Heart left ventricle (tissue), 16 donors: ENCODE measurements at regions not wholly inside any gene's neighbourhood (a gene's known extent, or its start where the extent isn't known, plus 50 kb on each side); places are given as distances from the start of the nearest gene placed in this dataset.

Experiments used
- ATAC-seq, 4 donors: fragments of 200-7000 bp; cut with Tn5 transposase; one replicate each; pipeline ENCODE4 v1.9.1; 2020 to 2022; ENCODE audit warnings: moderate library complexity in 4 of 4, mild to moderate bottlenecking in 3 of 4, moderate number of reproducible peaks in 1 of 4
- DNase-seq, 5 donors: peaks; one replicate each; pipeline ENCODE4 v3.0.0-alpha.2; 2020
- H3K27ac ChIP-seq, 12 donors: fragments of 200-600 bp; sonication (generic) in 4 of 12; one replicate each; pipeline versions ENCODE4 v1.5.0 to v1.8.0; 2016 to 2022; ENCODE audit warnings: mild to moderate bottlenecking in 2 of 12
- H3K27me3 ChIP-seq, 9 donors: fragments of 200-600 bp; sonication (generic) in 2 of 9; one replicate each; pipeline versions ENCODE4 v1.5.1 to v1.8.0; 2016 to 2022; ENCODE audit warnings: mild to moderate bottlenecking in 3 of 9
- H3K36me3 ChIP-seq, 9 donors: fragments of 200-600 bp; sonication (generic) in 2 of 9; one replicate each; pipeline versions ENCODE4 v1.5.0 to v1.8.0; 2018 to 2022; ENCODE audit warnings: mild to moderate bottlenecking in 2 of 9
- H3K4me1 ChIP-seq, 12 donors: fragments of 200-600 bp; sonication (generic) in 4 of 12; one replicate each; pipeline versions ENCODE4 v1.5.0 to v1.8.0; 2016 to 2022; ENCODE audit warnings: mild to moderate bottlenecking in 3 of 12
- H3K4me3 ChIP-seq, 12 donors: fragments of 200-600 bp; sonication (generic) in 4 of 12; one replicate each; pipeline versions ENCODE4 v1.5.0 to v1.8.0; 2017 to 2022; ENCODE audit warnings: mild to moderate bottlenecking in 9 of 12, moderate library complexity in 4 of 12
- H3K9me3 ChIP-seq, 12 donors: fragments of 200-600 bp; sonication (generic) in 4 of 12; one replicate each; pipeline versions ENCODE4 v1.5.0 to v1.8.0; 2016 to 2022; ENCODE audit warnings: mild to moderate bottlenecking in 1 of 12
- CTCF ChIP-seq, 12 donors: fragments of 200-600 bp; sonication (generic) in 4 of 12; IDR thresholded peaks; one replicate each; pipeline versions ENCODE4 v1.5.0 to v1.8.0; 2018 to 2022; ENCODE audit warnings: antibody characterized with exemption in 12 of 12, mild to moderate bottlenecking in 5 of 12
- POLR2A ChIP-seq, 2 donors: fragments of 450-650 bp; IDR thresholded peaks; one replicate each; pipeline ENCODE4 v1.6.1; 2017; ENCODE audit warnings: antibody characterized with exemption in 2 of 2, mild to moderate bottlenecking in 2 of 2, moderate library complexity in 2 of 2
- WGBS, 4 donors: extraction: QIAGEN DNeasy Blood & Tissue Kit in 2 of 4; methylation state at CpG; one replicate each; pipeline versions ENCODE4 v1.1.5 to v1.1.7; 2013 to 2018; 5-methylcytosine and 5-hydroxymethylcytosine counted together
- intact Hi-C, 10 donors: fragments of 100-400 bp; cut with DNase I; formaldehyde crosslinking; loops; one replicate each; pipeline versions ENCODE4 v1.11.1 to v1.14.2; 2022
- donor health status: ischemic (EF 13 %, LVEDD 7.1; RV severe dilation, severe dysfunction).
- donor health status: healthy with polysubstance abuse.
- donor health status: DM: no; HTN: yes; CAD: no.
- donor health status: DM: no; HTN: no; CAD: no.
- donor health status: ischemic (EF 25% LVEDD 6.9; RV normal size, moderate dysfunction).
- donor health status: ischemic (EF 25% LVEDD 5.7; RV mildly dilated, moderate dysfunction).
- donor health status: healthy.
- donor health status: DM: yes; HTN: yes; CAD: no.
- donor health status: ischemic (EF 35%, LVEDD 5.7; RV mildly dilated, moderate dysfunction).
- donor health status: nonischemic (EF 11% LVEDD 7.7; RV severe dilation, severe dysfunction).
- donor health status: DM: yes; HTN: yes; CAD: no.
- donor health status: PGD.
- donor health status: ischemic (EF 29% LVEDD 5.4; RV normal size, mild dysfunction).
- donor health status: nonischemic (EF 23%, LVEDD 6.1; RV moderate dilation, normal function).

GRCh38 chr2:38192046-38192445 lies 116.1 kb upstream of the CYP1B1 start:
- TF ChIP-seq CTCF (IDR thresholded peaks at IDR 0.05) (no peak), POLR2A (IDR thresholded peaks at IDR 0.05) (no peak)
- intact Hi-C loops = no loop called here
- H3K9me3 ChIP-seq = no peaks in the 10 kb centered on the region

GRCh38 chr2:38191516-38191915 lies 115.6 kb upstream of the CYP1B1 start:
- TF ChIP-seq CTCF (IDR thresholded peaks at IDR 0.05) (no peak), POLR2A (IDR thresholded peaks at IDR 0.05) (no peak)
- ATAC-seq (no peak), DNase-seq (no peak)
- intact Hi-C loops = no loop called here
- peaks cover 0 to 20% (median 3%) of the 10 kb centered on the region in 12 donors for H3K4me1 ChIP-seq
- H3K4me3 ChIP-seq = no peak overlapping the region
- peak overlapping the region in 4 of 12 donors; percentile 14 to 63 (median 53) for H3K27ac ChIP-seq
- H3K27me3 ChIP-seq = no peaks in the 10 kb centered on the region
- H3K36me3 ChIP-seq = no peaks in the 10 kb centered on the region
- no peaks in the 10 kb centered on the region for H3K9me3 ChIP-seq
- WGBS, 4 donors = 76 to 89% (median 80%) methylated on average over 2 of the region's 2 CpGs

More at GRCh38 chr2:38192046-38192445, 116.1 kb upstream of the CYP1B1 start:
- ATAC-seq (no peak), DNase-seq (no peak)
- no peak overlapping the region for H3K27ac ChIP-seq
- no peaks in the 10 kb centered on the region for H3K36me3 ChIP-seq
- no peak overlapping the region for H3K4me3 ChIP-seq
- peaks cover 0 to 20% (median 3%) of the 10 kb centered on the region in 12 donors for H3K4me1 ChIP-seq
- H3K27me3 ChIP-seq = no peaks in the 10 kb centered on the region

GRCh38 chr2:38190542-38191218 lies 114.7 kb upstream of the CYP1B1 start:
- WGBS, 4 donors = 91 to 98% (median 93%) methylated on average over 3 of the region's 3 CpGs
- no peak for TF ChIP-seq POLR2A (IDR thresholded peaks at IDR 0.05)
- TF ChIP-seq CTCF (IDR thresholded peaks at IDR 0.05) = no peak
- Histone ChIP-seq H3K27me3 (no peaks in the 10 kb centered on the region), H3K4me1 (peaks cover 0 to 20% (median 3%) of the 10 kb centered on the region in 12 donors), H3K36me3 (no peaks in the 10 kb centered on the region), H3K4me3 (no peak overlapping the region), H3K27ac (peak overlapping the region in 5 of 12 donors; percentile 18 to 77 (median 62)), H3K9me3 (no peaks in the 10 kb centered on the region)
- intact Hi-C loops = no loop called here
- no peak for DNase-seq
- ATAC-seq = peak in 3 of 4 donors; percentile 40 to 83 (median 76)

- Histone ChIP-seq H3K27ac (peak overlapping the region in 10 of 12 donors; percentile 43 to 79 (median 64)), H3K9me3 (no peaks in the 10 kb centered on the region), H3K36me3 (no peaks in the 10 kb centered on the region), H3K4me1 (peaks cover 0 to 32% (median 3%) of the 10 kb centered on the region in 12 donors), H3K27me3 (no peaks in the 10 kb centered on the region), H3K4me3 (no peak overlapping the region)
- intact Hi-C loops = no loop called here
- DNase-seq (peak; percentile 55 to 79 (median 66)), ATAC-seq (peak; percentile 56 to 90 (median 84))
- TF ChIP-seq CTCF (IDR thresholded peaks at IDR 0.05) (no peak), POLR2A (IDR thresholded peaks at IDR 0.05) (no peak)
- WGBS, 4 donors = 33 to 57% (median 48%) methylated on average over 5 of the region's 5 CpGs
Observed at GRCh38 chr2:38187541-38188011, 111.6 kb upstream of the CYP1B1 start.
